HG02588 (cell line): ENCODE measurements at regions not wholly inside any gene's neighbourhood (a gene's known extent, or its start where the extent isn't known, plus 50 kb on each side); places are given as distances from the start of the nearest gene placed in this dataset.
"Not testable (repeated sequence)": the region's sequence is repeated elsewhere in the genome, so short reads cannot be mapped to it uniquely, and the experiment has no call there.

Experiments used
- ATAC-seq: cut with Tn5 transposase; IDR thresholded peaks from one replicate; pipeline ENCODE4 v1.9.1; 2021; ENCODE audit warnings: mild to moderate bottlenecking, moderate library complexity; ENCODE audit not compliant: unreplicated experiment

DNA sequence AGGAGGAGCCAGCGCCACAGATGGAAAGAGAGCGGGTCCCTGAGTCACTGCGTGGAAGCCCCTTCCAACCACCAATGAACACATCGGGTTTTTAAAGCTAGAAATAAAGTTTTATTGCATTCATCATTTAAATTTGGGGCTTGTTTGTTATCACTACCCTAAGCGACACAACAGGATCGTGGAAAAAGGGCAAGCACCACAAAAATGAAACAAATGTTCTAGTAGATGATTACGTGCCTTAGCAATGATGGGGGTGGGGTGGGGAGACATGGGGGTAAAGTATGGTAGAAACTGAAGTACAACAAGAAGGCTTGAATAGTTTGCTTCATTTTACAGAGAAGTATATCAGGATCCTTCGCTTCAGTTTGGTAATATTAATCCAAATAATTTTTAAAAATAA, 221.6 kb upstream of the ATP10A start:
- no peak for ATAC-seq

DNA sequence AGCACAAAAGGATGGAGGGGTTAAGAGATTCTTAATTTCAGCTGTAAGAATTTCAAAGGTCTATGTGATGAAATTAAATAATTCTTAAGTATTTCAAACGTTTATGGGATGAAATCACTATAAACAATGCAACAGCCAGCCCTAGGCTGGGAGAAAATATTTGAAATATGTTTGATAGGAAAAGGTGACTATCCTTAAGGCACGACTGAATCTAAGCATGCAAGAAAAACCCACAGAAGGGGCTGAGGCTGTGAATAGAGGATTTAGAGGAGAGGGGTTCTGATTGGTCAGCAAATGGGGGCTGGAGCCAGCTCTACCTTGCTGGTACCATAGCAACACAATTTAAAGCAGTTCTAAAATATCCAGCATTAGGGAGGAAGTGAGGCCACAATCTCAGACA, 220.8 kb upstream of the ATP10A start:
- ATAC-seq, result no peak

DNA sequence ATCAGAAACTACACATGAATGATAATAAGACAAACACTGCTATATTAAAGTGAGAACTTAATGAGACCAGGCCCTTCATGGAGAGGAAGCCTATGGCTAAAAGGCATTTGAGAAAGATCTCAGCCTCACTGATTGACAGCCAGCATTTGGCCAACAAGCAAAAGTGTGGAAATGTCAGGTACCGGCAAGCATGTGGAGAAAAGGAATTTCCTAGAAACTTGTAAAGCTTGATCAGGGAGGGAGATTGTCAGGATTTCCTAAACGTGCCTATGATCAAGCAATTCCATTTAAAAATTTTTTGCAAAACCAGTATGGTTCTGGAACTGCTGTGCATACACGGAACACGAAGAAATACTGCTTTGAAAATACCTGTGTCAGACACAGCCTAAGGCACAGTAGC, 220.3 kb upstream of the ATP10A start:
- ATAC-seq, result no peak

DNA sequence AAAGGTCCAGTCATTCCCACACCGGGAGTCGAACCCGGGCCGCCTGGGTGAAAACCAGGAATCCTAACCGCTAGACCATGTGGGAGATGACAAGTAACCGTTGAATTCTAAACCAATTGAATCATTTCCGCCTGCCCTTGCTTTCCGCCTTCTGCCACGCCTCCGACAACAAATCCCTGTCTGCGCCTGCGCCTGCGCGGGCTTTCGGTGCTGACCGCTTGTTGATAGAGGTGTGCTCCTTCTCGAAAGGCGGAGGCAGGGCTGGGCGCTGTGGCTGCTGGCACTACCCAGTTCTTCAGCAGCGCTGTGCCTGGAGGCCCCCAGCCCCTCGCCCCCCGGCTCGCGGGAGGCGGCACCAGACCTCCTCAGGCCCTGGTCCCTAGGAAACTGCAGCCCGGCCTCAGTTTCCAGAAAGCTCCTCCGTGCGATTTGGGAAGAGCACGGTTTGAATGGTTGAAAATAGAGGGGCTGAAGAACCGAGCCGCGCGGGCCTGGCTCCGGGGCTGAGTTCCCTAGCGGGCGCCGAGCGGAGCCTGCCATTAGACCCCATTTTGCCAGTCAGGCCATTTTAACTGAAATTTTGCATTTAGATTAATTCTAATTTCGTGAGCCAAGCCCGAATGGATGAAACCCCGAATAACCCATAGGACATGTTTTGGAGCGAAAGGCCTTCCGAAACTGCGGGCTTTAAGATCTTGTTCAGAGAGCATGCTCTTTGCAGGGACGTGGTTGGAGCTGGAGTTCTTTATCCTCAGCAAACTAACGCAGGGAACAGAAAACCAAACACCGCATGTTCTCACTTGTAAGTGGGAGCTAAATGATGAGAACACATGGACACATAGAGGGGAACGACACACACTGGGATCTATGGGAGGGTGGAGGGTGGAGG, 219.3 kb upstream of the ATP10A start:
- ATAC-seq, result peak; percentile 96

DNA sequence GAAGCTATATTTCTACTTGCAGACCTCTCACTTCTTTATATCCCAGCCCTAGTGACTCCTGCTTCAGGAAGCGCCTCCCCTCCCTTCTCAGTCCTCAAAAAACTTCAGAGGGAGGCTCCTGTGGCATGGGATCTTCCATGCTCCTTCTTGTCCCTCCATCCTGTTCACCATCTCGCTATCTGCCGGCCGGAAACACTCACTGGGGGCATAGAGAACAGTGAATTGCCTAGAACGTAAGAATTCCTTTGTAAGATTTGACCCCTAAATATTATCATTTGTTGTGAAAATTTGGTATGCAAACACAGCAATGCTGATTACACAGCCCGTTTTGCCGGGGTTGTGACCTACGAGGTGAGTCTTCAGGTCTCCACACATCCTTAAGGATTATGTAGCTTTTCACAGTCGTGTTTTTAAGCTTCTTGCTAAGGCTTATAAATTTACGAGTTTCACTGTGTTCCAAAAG, 218.7 kb upstream of the ATP10A start:
- ATAC-seq, result no peak

DNA sequence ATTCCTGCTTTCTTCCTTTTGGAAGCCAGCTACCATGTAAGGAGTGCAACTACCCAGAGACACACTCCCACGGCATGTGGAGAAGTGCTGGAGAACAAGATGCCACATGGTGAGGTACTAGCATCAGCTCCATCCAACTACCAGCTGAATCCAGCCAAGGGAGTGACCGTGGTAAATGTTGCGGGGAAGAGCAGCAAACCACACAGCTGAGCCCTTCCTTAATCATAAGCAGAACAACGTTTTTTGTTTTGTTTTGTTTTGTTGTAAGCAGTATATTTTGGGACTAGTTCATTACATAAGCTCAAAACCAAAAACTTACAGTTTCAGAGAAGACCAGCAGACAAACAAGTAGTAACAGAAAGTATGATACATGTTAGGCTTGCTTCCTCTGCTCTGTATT, 212.6 kb upstream of the ATP10A start:
- no peak for ATAC-seq

DNA sequence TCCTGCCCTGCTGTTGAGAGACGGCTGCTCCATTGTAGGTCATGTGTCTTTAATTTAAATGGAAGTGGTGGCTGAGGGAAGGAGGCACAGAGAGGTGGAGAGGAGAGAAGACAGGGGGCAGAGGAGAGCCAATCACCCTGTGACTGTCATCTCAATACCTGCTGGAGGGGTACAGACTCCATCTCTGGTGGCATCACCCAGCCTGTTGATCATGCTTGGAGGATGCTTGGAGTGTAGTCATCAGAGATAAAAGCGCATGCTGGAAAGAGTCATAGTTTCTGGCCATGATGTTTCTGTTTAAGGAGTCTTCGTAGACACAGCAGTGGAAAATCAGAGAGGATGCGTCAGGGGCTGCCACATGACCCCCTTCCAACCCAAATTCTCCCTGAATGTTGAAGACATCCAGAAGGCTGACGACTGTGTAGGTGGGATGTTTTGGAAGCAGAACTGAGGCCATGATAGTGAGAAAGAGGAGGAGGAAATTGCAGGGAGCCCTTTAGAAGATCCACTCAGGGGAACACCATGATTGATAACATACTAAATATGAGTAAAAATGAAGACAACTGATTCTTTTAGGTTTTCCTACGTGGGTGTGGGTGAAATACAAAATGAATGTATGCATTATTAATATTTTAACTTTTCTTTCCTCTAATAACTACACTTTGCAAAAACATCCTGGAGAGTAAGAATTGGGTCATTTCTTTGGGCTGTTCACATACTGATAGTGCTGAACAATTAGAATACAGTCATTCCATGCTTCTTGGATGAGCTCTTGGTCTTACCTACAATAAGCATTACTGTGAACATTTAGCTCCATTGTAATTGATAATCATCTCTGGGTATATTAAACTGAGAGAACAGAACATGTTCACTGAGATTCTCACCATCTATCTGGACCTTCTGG, 210.6 kb upstream of the ATP10A start:
- no peak for ATAC-seq

DNA sequence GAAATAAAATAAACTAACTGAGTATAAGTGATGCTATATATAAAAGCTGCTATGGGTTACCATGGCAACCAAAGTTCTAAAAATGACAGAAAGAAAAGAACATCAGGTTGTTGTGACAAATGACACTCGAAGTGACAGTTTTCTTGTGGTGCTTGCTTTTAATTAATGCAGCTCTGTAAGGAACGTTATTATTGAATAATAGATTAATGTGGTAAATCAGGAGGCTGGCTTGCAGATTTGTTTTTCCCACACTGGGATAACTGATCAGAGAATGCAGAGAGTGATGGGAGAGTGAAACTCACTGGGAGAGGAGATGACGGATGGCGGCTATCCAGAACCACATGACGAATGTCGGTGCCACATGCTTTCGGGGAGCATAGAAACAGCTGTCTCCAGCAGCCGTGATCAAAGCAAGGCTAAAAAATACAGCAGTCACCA, 207.0 kb upstream of the ATP10A start:
- no peak for ATAC-seq

DNA sequence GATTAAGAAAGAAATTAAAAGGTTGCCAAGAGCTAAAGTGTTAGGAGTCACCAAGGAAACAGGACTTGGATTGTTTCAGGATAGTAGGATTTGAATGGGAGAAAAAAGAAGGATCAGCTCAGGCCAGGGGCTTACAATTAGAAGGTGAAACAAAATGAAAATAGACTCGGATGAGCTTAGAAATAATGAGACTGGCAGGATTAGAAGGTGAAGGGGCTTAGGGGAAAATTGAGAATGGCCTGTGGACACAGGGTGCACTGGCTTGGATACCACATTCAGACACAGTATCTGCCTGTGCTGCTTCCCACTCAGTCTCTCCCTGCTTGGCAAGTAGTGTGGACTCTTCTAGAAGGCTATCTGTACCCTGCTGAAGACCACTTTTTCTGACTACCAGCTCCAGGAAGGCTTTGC, 206.1 kb upstream of the ATP10A start:
- no peak for ATAC-seq

DNA sequence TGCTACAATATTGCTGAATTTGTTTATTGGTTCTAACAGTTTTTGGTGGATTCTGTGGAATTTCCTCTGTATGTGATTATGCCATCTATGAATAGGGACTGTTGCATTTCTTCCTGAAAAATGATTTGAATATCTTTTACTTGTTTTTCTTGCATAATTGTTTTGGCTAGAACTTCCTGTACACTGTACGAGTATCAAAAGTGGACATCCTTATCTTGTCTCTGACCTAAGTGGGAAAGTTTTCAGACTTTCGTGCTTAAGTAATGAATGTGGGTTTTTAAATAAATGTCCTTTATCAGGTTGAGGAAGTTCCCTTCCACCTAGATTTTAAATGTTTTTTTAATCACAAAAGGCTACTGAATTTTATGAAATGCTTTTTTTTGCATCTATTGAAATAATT, 203.8 kb upstream of the ATP10A start:
- ATAC-seq, result no peak

DNA sequence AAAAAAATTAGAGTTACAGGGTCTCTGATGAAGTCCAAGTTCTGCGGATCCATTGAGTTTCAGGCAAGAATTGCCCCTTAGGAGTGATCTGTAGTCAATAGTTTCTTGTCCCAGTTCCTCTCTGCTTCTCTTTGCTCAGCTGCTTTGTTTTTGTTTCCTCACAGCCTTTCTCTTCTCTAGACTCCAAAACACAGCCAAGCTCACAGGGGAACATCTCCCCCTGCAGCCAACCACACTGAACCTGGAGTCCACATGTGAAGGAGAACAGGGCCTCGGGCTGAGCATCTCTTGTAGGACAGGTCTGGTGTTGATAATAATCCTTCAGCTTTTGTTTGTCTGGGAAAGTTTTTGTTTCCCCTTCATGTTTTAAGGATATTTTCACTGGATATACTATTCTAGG, 202.6 kb upstream of the ATP10A start:
- no peak for ATAC-seq

DNA sequence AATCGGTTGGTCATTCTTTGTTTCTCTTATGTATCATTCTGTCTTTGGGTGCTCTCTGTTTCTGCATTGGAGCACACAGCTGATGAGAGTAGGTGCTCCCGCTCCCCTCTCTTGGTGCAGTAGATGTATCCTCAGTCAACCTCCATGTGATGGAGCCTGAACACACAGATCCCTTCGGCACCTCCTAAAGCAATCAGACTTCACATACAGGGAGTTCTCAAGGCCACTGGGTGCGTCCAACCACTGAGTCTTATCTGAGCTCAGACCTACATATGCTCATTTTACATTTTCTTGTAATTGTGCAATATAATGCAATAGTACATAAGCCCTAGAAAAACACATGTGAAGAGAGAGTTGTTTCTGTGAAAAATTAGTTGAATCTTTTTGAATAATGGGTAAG, 198.1 kb upstream of the ATP10A start:
- ATAC-seq, result no peak

DNA sequence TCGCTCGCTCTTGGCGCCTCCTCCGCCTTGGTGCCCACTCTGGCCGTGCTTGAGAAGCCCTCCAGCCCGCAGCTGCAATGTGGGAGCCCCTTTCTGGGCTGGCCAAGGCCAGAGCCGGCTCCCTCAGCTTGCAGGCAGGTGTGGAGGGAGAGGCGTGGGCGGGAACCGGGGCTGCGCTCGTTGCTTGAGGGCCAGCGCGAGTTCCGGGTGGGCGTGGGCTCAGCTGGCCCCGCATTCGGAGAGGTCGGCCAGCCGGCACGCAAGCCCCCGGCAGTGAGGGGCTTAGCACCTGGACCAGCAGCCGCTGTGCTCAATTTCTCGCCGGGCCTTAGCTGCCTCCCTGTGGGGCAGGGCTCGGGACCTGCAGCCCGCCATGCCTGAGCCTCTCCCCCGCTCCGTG, 193.6 kb upstream of the ATP10A start:
- not testable (repeated sequence) for ATAC-seq

DNA sequence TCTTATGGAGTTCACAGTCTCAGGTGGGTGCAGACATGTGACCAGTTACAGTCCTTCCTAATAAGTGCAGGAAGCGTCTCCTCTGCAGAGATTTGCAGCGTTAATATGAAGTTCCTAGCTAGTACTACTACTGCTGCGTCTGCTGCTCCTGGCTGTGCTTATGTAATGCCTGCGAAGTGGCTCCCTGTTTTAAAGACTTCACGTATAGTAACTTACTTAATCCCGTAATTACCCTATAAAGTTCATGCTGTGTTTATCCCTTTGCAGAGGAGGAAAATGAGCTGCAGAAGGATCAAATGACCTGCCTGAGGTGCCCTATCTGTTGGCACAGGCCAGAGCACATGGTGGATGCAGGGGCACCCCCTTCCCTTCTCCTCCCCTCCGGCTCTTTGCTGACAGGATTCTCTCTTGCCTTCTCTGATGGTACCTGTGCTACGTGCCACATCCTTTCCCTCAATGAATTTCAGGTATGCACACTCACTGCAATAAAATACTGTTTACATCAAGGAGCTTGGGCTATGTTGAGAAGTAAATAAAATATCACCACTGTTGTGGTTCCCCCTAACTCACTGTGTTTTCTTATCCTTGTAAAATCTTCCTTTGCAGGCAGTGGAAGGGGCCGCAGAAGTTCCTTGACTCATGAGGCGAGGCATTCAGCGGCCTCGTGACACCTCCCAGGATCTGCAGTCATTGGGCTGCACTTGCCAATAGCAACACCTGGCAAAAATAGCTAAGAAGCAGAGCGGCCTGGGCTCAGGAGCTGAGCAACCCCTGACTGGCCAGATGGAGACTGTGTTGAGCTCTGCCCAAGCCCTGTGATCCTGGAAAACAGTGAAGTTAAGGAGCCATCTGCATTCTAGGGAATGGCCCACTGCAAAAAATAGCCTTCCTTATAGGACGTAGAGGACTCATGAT, 188.9 kb upstream of the ATP10A start:
- ATAC-seq, result no peak

DNA sequence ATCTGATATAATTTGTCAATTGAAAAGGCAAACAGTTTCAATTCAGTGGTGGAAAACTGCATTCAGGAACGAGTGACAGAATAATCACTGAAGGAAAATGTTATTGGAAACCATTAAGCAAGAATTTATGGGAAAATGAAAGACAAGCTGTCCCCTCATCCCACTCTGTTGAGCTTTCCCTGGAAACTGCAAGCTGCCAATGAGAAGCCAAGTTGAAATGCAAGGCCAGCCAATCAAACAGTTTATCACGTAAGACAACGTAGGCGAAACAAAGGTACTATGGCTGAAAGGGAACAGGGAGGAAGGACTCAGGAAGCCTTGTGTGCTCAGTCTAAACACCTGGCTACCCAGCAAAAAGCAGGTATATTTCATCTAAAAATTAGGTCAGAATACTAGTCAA, 187.9 kb upstream of the ATP10A start:
- no peak for ATAC-seq

DNA sequence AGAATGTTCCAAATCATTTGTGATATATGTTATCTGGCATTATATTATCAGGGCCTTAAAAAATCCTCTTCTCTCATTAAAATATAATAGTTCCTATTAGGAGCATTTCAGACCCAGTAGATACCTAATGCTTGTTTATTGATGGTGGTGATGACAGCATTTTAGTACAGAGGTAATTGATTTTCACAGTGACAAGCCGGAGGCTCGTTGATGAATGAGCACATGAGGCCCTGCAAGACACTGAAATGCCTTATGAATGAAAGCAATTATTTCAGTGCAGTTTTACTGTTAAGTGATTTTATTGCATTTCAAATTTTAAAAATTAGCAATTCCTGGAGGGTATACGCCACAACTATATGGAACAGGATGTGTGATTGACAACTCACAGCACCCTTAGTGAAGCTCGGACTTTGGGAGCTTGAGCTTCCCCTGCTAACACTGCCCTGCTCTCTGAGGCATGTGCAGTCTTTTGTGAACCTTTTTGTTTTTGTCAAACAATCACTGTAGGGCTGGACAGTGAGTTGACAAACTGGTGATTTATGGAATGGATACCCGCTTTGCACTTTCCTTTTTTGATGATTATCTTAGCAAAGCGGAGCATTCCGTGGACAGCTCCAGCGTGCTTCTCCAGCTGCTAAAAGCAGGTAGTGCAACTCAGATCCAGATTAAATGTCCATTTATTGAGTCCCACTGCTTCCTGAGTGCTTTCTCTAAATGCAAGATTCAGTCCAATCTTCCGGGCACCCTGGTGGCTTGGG, 187.0 kb upstream of the ATP10A start:
- ATAC-seq, result no peak

DNA sequence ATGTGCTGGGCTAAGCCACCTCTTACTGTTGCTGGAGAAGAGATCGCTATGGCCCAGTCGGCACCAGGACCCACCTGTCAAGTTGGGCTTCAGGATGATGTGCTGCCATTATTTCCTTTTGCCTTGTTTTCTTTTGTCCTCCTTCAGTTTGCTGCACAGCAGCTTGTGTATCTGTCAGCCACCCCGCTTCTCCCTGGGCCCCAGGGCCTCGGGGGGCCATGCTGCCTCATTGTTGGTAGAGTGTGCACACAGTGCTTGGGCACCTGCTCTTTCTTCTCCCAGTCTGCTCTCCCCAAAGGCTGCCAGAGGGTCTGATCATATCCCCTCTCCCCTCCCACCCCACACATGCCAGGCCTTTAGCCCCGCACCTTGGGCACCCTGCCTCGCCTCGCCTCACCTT, 185.5 kb upstream of the ATP10A start:
- ATAC-seq, result no peak

DNA sequence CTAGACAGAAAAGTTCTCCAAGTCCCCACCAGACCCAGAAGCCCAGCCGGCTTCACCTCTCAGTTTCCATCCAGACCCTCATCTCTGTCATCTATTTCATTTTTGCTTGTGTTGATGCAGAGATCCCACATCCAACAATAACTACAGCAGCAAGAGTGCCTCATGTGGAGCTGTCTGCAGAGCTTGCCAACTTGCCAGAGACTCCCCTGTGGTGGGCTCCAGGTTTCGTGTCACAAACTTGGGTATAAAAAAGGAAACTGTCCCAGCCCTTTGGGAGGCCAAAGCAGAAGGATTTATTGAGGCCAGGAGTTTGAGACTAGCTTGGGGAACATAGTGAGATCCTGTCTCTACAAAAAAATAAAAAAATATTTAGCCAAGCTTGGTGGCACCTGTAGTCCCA, 182.4 kb upstream of the ATP10A start:
- ATAC-seq, result no peak

DNA sequence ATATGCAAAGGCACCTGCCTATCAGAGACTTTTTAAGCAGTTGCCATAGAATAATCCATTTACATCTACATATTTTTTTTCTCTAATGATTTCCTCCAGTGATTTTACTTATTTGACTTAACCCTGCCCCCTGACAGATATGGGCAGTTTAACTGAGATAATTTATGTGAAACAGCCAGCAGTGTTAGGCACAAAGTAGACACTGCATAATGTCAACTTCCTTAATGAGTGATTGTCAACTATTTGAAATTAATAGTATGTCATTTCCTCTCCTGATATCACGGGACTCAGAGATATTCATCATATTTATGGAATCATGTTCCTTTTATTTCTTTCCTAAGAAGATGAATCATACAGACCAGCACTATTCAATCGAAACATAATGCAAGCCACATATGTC, 179.9 kb upstream of the ATP10A start:
- ATAC-seq, result no peak

DNA sequence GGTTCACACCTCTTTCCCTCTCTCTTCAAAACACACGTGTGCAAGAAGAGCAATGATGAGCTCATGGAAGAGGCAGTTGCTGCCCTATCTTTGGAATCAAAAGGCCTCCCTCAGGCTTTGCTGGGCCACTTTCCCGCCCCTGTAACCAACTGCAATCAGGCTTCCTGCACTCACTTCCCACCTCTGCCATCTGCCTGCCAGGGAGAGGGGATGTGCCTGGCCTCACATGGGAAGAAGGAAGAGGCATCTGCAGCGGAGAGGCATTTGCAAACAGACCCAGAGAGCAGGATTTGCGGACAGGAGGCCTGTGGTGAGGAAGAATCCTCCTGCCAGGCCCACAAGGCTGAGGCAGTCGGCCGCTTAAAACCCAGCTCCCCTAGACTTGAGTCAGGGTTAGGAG, 175.6 kb upstream of the ATP10A start:
- no peak for ATAC-seq
